IMR-90 (cell line): ENCODE measurements at regions not wholly inside any gene's neighbourhood (a gene's known extent, or its start where the extent isn't known, plus 50 kb on each side); places are given as distances from the start of the nearest gene placed in this dataset.

ENCODE experiments used
- CEBPB ChIP-seq: IDR thresholded peaks from 2 replicates; pipeline ENCODE4 v1.6.1; 2012; ENCODE audit warnings: low read depth, low read length, improper control_type of control experiment
- CTCF ChIP-seq: conservative IDR thresholded peaks from 2 replicates; pipeline ENCODE4 v1.5.1; 2012; ENCODE audit warnings: mild to moderate bottlenecking, low read depth, low read length, improper control_type of control experiment
- ELK1 ChIP-seq: fragments of 150-350 bp; IDR thresholded peaks from 2 replicates; pipeline ENCODE4 v1.6.1; 2016; ENCODE audit warnings: low read depth, mild to moderate bottlenecking, low read length, moderate library complexity, borderline replicate concordance
- MXI1 ChIP-seq: IDR thresholded peaks from 2 replicates; pipeline ENCODE4 v1.6.1; 2012; ENCODE audit warnings: low read depth, mild to moderate bottlenecking, low read length, moderate library complexity, borderline replicate concordance
- POLR2A ChIP-seq: IDR thresholded peaks from 2 replicates; pipeline ENCODE4 v1.6.1; 2012; ENCODE audit warnings: mild to moderate bottlenecking, low read depth, low read length
- RCOR1 ChIP-seq: IDR thresholded peaks from 2 replicates; pipeline ENCODE4 v1.6.1; 2012; ENCODE audit warnings: mild to moderate bottlenecking, low read length, improper control_type of control experiment; ENCODE audit not compliant: insufficient replicate concordance
- RFX5 ChIP-seq: IDR thresholded peaks from 2 replicates; pipeline ENCODE4 v1.8.0; 2012; ENCODE audit warnings: low read depth, mild to moderate bottlenecking, low read length, moderate library complexity

- TF ChIP-seq CTCF (no peak), RCOR1 (no peak), MXI1 (no peak), RFX5 (no peak), CEBPB (no peak), POLR2A (no peak), ELK1 (no peak)
These were observed 232.9 kb downstream of the RBM43 start for GRCh38 chr2:151028691-151029176.
